ENCODE measurements at regions not wholly inside any gene's neighbourhood (a gene's known extent, or its start where the extent isn't known, plus 50 kb on each side); places are given as distances from the start of the nearest gene placed in this dataset.

DNA sequence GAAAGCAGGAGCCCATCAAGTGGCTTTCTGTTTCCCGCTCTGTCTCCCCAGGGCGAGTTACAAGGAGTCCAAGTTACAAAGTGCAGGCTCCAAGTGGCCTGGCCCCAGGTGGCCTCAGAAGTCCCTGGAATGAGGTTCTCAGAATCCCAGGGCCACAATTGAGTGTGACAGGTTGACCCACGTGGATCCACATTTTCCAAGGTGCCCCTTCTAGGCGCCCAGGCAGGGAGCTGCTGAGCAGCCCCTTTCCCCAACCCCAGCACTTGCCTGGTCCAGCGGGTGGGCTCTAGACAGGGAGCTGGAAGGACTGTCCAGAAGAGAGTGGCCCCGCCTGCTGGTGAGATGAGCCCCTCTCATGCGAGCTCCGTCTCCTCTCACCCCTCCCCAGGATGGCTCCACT lies 253.4 kb downstream of the CYP26B1 start:
- H3K27ac ChIP-seq, result no peak overlapping the region
- no peak for TF ChIP-seq ZFX (IDR thresholded peaks at IDR 0.05; ENCODE audit: borderline replicate concordance)
- TF ChIP-seq, protein P1, sequence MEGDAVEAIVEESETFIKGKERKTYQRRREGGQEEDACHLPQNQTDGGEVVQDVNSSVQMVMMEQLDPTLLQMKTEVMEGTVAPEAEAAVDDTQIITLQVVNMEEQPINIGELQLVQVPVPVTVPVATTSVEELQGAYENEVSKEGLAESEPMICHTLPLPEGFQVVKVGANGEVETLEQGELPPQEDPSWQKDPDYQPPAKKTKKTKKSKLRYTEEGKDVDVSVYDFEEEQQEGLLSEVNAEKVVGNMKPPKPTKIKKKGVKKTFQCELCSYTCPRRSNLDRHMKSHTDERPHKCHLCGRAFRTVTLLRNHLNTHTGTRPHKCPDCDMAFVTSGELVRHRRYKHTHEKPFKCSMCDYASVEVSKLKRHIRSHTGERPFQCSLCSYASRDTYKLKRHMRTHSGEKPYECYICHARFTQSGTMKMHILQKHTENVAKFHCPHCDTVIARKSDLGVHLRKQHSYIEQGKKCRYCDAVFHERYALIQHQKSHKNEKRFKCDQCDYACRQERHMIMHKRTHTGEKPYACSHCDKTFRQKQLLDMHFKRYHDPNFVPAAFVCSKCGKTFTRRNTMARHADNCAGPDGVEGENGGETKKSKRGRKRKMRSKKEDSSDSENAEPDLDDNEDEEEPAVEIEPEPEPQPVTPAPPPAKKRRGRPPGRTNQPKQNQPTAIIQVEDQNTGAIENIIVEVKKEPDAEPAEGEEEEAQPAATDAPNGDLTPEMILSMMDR (IDR thresholded peaks at IDR 0.05), result no peak

GRCh38 chr2:71893646-71894045 lies 254.0 kb downstream of the CYP26B1 start:
- no peak overlapping the region for H3K27ac ChIP-seq
- no peak for TF ChIP-seq ZFX (IDR thresholded peaks at IDR 0.05; ENCODE audit: borderline replicate concordance)
- TF ChIP-seq, protein P1 (IDR thresholded peaks at IDR 0.05), result no peak

- H3K27ac ChIP-seq, result no peak overlapping the region
- TF ChIP-seq, protein P1 (IDR thresholded peaks at IDR 0.05), result no peak
- TF ChIP-seq ZFX (IDR thresholded peaks at IDR 0.05; ENCODE audit: borderline replicate concordance), result no peak
Measured at GRCh38 chr2:71892896-71893295, 254.8 kb downstream of the CYP26B1 start.

GRCh38 chr2:71892423-71892730 lies 255.3 kb downstream of the CYP26B1 start:
- TF ChIP-seq ZFX (IDR thresholded peaks at IDR 0.05; ENCODE audit: borderline replicate concordance), result no peak
- TF ChIP-seq, protein P1 (IDR thresholded peaks at IDR 0.05), result no peak
- no peak overlapping the region for H3K27ac ChIP-seq

- TF ChIP-seq, protein P1 (IDR thresholded peaks at IDR 0.05), result no peak
- no peak for TF ChIP-seq ZFX (IDR thresholded peaks at IDR 0.05; ENCODE audit: borderline replicate concordance)
- no peak overlapping the region for H3K27ac ChIP-seq
Measured at GRCh38 chr2:71891719-71892422, 255.8 kb downstream of the CYP26B1 start.

- H3K27ac ChIP-seq, result no peak overlapping the region
- TF ChIP-seq, protein P1 (IDR thresholded peaks at IDR 0.05), result no peak
- TF ChIP-seq ZFX (IDR thresholded peaks at IDR 0.05; ENCODE audit: borderline replicate concordance), result no peak
Measured at GRCh38 chr2:71891155-71891554, 256.5 kb downstream of the CYP26B1 start.

GRCh38 chr2:71889759-71890684 lies 257.6 kb downstream of the CYP26B1 start:
- TF ChIP-seq, protein P1 (IDR thresholded peaks at IDR 0.05), result no peak
- no peak for TF ChIP-seq ZFX (IDR thresholded peaks at IDR 0.05; ENCODE audit: borderline replicate concordance)
- H3K27ac ChIP-seq, result no peak overlapping the region
